Ovary (tissue), 7 donors: ENCODE measurements at regions not wholly inside any gene's neighbourhood (a gene's known extent, or its start where the extent isn't known, plus 50 kb on each side); places are given as distances from the start of the nearest gene placed in this dataset.

Source experiments
- DNase-seq, 5 donors: peaks; one replicate each; pipeline ENCODE4 v3.0.0-alpha.2; 2019 to 2020
- H3K27ac ChIP-seq, 2 donors: fragments of 200-600 bp; one replicate each; pipeline versions ENCODE4 v1.5.1 to v1.8.0; 2019 to 2022
- H3K27me3 ChIP-seq: fragments of 200-600 bp; one replicate; pipeline ENCODE4 v1.8.0; 2022
- H3K36me3 ChIP-seq: fragments of 200-600 bp; sonication (generic); one replicate; pipeline ENCODE4 v1.5.1; 2019
- H3K4me1 ChIP-seq: one replicate; pipeline ENCODE4 v1.8.1; 2013; ENCODE audit warnings: mild to moderate bottlenecking, moderate library complexity; ENCODE audit not compliant: insufficient read depth
- H3K4me3 ChIP-seq: fragments of 200-600 bp; sonication (generic); one replicate; pipeline ENCODE4 v1.5.1; 2017
- H3K9me3 ChIP-seq, 2 donors: fragments of 200-600 bp in 1 of 2; sonication (generic) in 1 of 2; one replicate each; pipeline versions ENCODE4 v1.5.1 to v1.8.1; 2013 to 2019; ENCODE audit warnings: mild to moderate bottlenecking in 1 of 2, moderate library complexity in 1 of 2
- CTCF ChIP-seq, 3 donors: fragments of 450-650 bp in 2 of 3; fragments of 200-600 bp in 1 of 3; IDR thresholded peaks; one replicate each; pipeline versions ENCODE4 v1.5.1 to v1.8.0; 2016 to 2022; ENCODE audit warnings: antibody characterized with exemption in 3 of 3, mild to moderate bottlenecking in 1 of 3
- EP300 ChIP-seq: sonication (generic); formaldehyde crosslinking; IDR thresholded peaks from one replicate; pipeline ENCODE4 v1.6.1; 2017; ENCODE audit warnings: antibody characterized with exemption
- POLR2A ChIP-seq: fragments of 450-650 bp; IDR thresholded peaks from one replicate; pipeline ENCODE4 v1.6.1; 2017; ENCODE audit warnings: antibody characterized with exemption, mild to moderate bottlenecking, moderate library complexity
- WGBS, 3 donors: extraction: QIAGEN DNeasy Blood & Tissue Kit in 1 of 3; methylation state at CpG; one replicate each; pipeline versions ENCODE4 v1.1.5 to v1.1.7; 2013 to 2017; 5-methylcytosine and 5-hydroxymethylcytosine counted together
- intact Hi-C, 4 donors: fragments of 100-400 bp; cut with DNase I; formaldehyde crosslinking; loops; one replicate each; pipeline versions ENCODE4 v1.11.0 to v1.15.1; 2022 to 2023
- donor health status: DM: no; HTN: no; CAD: no; lungs with moderate emphysema.
- donor health status: DM: no; HTN: no; CAD: no.
- donor health status: Bipolar disorder and iron deficiency.
- donor health status: DM: no; HTN: no; CAD: no.
- donor health status: DM: yes; HTN: yes; CAD: no.

GRCh38 chr9:134967547-134967930 is 49.8 kb upstream of the FCN1 start:
- Histone ChIP-seq H3K36me3 (no peaks in the 10 kb centered on the region), H3K27me3 (no peaks in the 10 kb centered on the region), H3K9me3 (no peaks in the 10 kb centered on the region), H3K4me3 (no peak overlapping the region), H3K27ac (no peak overlapping the region), H3K4me1 (peaks cover under 1% of the 10 kb centered on the region)
- TF ChIP-seq EP300 (no peak), CTCF (IDR thresholded peaks at IDR 0.05) (no peak), POLR2A (no peak)
- 63 to 74% (median 64%) methylated on average over 13 of the region's 13 CpGs for WGBS, 3 donors
- DNase-seq: peak in 2 of 5 donors; percentile 6 to 19
- intact Hi-C loops: no loop called here

GRCh38 chr9:134968011-134968822 is 50.5 kb upstream of the FCN1 start:
- no peaks in the 10 kb centered on the region for H3K27me3 ChIP-seq

GRCh38 chr9:134968823-134969090 is 51.0 kb upstream of the FCN1 start:
- no peaks in the 10 kb centered on the region for H3K36me3 ChIP-seq
- H3K27ac ChIP-seq: no peak overlapping the region
- no peaks in the 10 kb centered on the region for H3K27me3 ChIP-seq
- peak in 1 of 5 donors; percentile 6 for DNase-seq
- H3K4me1 ChIP-seq: no peaks in the 10 kb centered on the region
- intact Hi-C loops: no loop called here
- 55 to 66% (median 65%) methylated on average over 3 of the region's 3 CpGs for WGBS, 3 donors
- no peaks in the 10 kb centered on the region for H3K9me3 ChIP-seq
- H3K4me3 ChIP-seq: no peak overlapping the region
- no peak for TF ChIP-seq POLR2A
- no peak for TF ChIP-seq CTCF (IDR thresholded peaks at IDR 0.05)
- no peak for TF ChIP-seq EP300

More at GRCh38 chr9:134968011-134968822, 50.5 kb upstream of the FCN1 start:
- no peaks in the 10 kb centered on the region for H3K4me1 ChIP-seq
- H3K27ac ChIP-seq: no peak overlapping the region
- DNase-seq: peak in 2 of 5 donors; percentile 9 to 13
- H3K9me3 ChIP-seq: no peaks in the 10 kb centered on the region
- TF ChIP-seq CTCF (IDR thresholded peaks at IDR 0.05) (no peak), POLR2A (no peak), EP300 (no peak)
- no peak overlapping the region for H3K4me3 ChIP-seq
- WGBS, 3 donors: 36 to 51% (median 42%) methylated on average over 18 of the region's 18 CpGs
- no peaks in the 10 kb centered on the region for H3K36me3 ChIP-seq
- intact Hi-C loops: no loop called here

GRCh38 chr9:134969156-134970045 is 51.7 kb upstream of the FCN1 start:
- intact Hi-C loops: no loop called here
- peak in 2 of 5 donors; percentile 5 to 21 for DNase-seq
- 67 to 82% (median 69%) methylated on average over 15 of the region's 15 CpGs for WGBS, 3 donors

More at GRCh38 chr9:134969156-134970045, 51.7 kb upstream of the FCN1 start:
- no peaks in the 10 kb centered on the region for H3K27me3 ChIP-seq
- H3K4me1 ChIP-seq: no peaks in the 10 kb centered on the region
- TF ChIP-seq CTCF (IDR thresholded peaks at IDR 0.05) (no peak), POLR2A (no peak), EP300 (no peak)
- no peaks in the 10 kb centered on the region for H3K36me3 ChIP-seq
- H3K27ac ChIP-seq: no peak overlapping the region
- H3K9me3 ChIP-seq: no peaks in the 10 kb centered on the region
- no peak overlapping the region for H3K4me3 ChIP-seq
